Panc1 (cell line): ENCODE measurements at regions not wholly inside any gene's neighbourhood (a gene's known extent, or its start where the extent isn't known, plus 50 kb on each side); places are given as distances from the start of the nearest gene placed in this dataset.

Source experiments
- ATAC-seq: fragments of 200-7000 bp; cut with Tn5 transposase; 2 replicates; pipeline ENCODE4 v1.9.1; 2020; ENCODE audit warnings: mild to moderate bottlenecking, moderate library complexity
- BruUV-seq: library from RNA; stranded (reverse); fragments of 400-500 nt; replicated peaks from 2 replicates; lab custom pipeline; 2021; lab: Mats Ljungman, UMichigan
- CTCF ChIA-PET: fragments of 300-600 bp; sonication (Branson Sonifier 250); formaldehyde crosslinking; loops from one replicate; lab custom pipeline; 2022; ENCODE audit warnings: antibody characterized with exemption; lab: Charles Lee
- POLR2A ChIA-PET: fragments of 300-600 bp; sonication (Branson Sonifier 250); formaldehyde crosslinking; loops from one replicate; lab custom pipeline; 2022; ENCODE audit warnings: antibody characterized with exemption; lab: Charles Lee
- DNase-seq: peaks from one replicate; pipeline ENCODE4 v3.0.0-alpha.2; 2010; ENCODE audit warnings: low read depth, low spot score
- H3K27ac ChIP-seq: 2 replicates; pipeline ENCODE4 v1.5.1; 2011; ENCODE audit warnings: mild to moderate bottlenecking, low read length, inconsistent platforms
- H3K27me3 ChIP-seq: fragments of 200-500 bp; sonication (Bioruptor generic); 2 replicates; pipeline ENCODE4 v1.6.0; 2014; ENCODE audit warnings: low read length, inconsistent platforms; ENCODE audit not compliant: control insufficient read depth, insufficient read depth
- H3K36me3 ChIP-seq: fragments of 200-500 bp; sonication (Bioruptor generic); 2 replicates; pipeline ENCODE4 v1.5.1; 2014; ENCODE audit warnings: inconsistent platforms, mild to moderate bottlenecking, low read length, moderate library complexity; ENCODE audit not compliant: control insufficient read depth, insufficient read depth
- H3K4me1 ChIP-seq: 2 replicates; pipeline ENCODE4 v1.5.1; 2011; ENCODE audit warnings: inconsistent platforms, mild to moderate bottlenecking, low read length, moderate library complexity; ENCODE audit not compliant: control insufficient read depth, insufficient read depth
- H3K4me3 ChIP-seq, 2 experiments: 2 replicates each; pipeline ENCODE4 v1.5.1; 2011 to 2012; ENCODE audit warnings: low read depth in 2 of 2, low read length in 2 of 2, mild to moderate bottlenecking in 2 of 2, inconsistent platforms in 1 of 2, moderate library complexity in 1 of 2
- H3K9me3 ChIP-seq: fragments of 200-500 bp; sonication (Bioruptor generic); 2 replicates; pipeline ENCODE4 v1.5.1; 2014; ENCODE audit warnings: low read depth, mild to moderate bottlenecking, inconsistent platforms, low read length, moderate library complexity; ENCODE audit not compliant: control insufficient read depth, insufficient read depth
- CTCF ChIP-seq: fragments of 450-650 bp; IDR thresholded peaks from 2 replicates; pipeline ENCODE4 v1.5.1; 2017; ENCODE audit warnings: mild to moderate bottlenecking
- POLR2AphosphoS5 ChIP-seq: IDR thresholded peaks from 2 replicates; pipeline ENCODE4 v1.6.1; 2012; ENCODE audit warnings: mild to moderate bottlenecking, low read depth, low read length, moderate library complexity
- REST ChIP-seq, 2 experiments: IDR thresholded peaks; 2 replicates each; pipeline ENCODE4 v1.6.1; 2011 to 2012; ENCODE audit warnings: low read depth in 2 of 2, control low read depth in 1 of 2, low read length in 1 of 2, mild to moderate bottlenecking in 1 of 2, moderate library complexity in 1 of 2; ENCODE audit not compliant: insufficient read depth in 1 of 2
- SIN3A ChIP-seq: IDR thresholded peaks from 2 replicates; pipeline ENCODE4 v1.6.1; 2012; ENCODE audit warnings: low read depth, mild to moderate bottlenecking, low read length, moderate library complexity, borderline replicate concordance; ENCODE audit not compliant: insufficient read depth
- TCF7L2 ChIP-seq: IDR thresholded peaks from 2 replicates; pipeline ENCODE4 v1.6.1; 2011; ENCODE audit warnings: mild to moderate bottlenecking, low read depth, low read length, inconsistent platforms
- in situ Hi-C: cut with HindIII; loops from 2 replicates; pipeline ENCODE4 v1.10.0; 2016; ENCODE audit warnings: low sequenced_read_pairs, low pct_unique_long_range_greater_than_20kb
- intact Hi-C: fragments of 100-400 bp; cut with micrococcal nuclease; formaldehyde crosslinking; loops from one replicate; pipeline ENCODE4 v1.10.0; 2022; ENCODE audit not compliant: unreplicated experiment

DNA sequence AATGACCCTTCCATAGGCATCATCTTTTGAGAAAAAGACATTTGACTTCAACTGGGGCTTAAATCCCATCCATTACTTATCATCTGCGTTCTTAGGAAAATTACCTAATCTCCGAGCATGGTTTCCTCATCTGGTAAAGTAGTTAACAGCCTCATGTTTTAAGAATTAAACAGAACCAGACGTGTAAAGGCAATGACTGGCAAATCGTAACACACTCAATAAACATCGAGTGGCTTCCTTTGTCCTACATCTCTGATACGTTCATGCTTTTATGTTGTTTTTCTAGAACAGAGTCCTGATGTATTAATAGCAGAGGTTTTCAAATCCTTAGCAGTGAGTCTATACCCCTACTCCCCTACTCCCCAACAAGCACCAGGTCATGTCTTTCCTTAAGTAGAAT is 189.7 kb upstream of the RGS6 start:
- intact Hi-C loops (no loop called here), in situ Hi-C loops (no loop called here)
- ChIA-PET POLR2A (no interaction called here), CTCF (no interaction called here)
- H3K4me3 ChIP-seq, result no peak overlapping the region
- no peaks in the 10 kb centered on the region for H3K27me3 ChIP-seq
- H3K36me3 ChIP-seq, result no peaks in the 10 kb centered on the region
- H3K4me1 ChIP-seq, result no peaks in the 10 kb centered on the region
- no peak overlapping the region for H3K27ac ChIP-seq
- peaks cover under 1% of the 10 kb centered on the region; the same call in 1 of the 2 replicates for H3K9me3 ChIP-seq
- ATAC-seq (no peak), DNase-seq (no peak)
- no peak for TF ChIP-seq REST (IDR thresholded peaks at IDR 0.05; ENCODE audit: insufficient read depth in 1 of 2, low read depth in 2 of 2, low read length in 1 of 2)
- no peak for TF ChIP-seq TCF7L2
- TF ChIP-seq POLR2AphosphoS5, result no peak
- TF ChIP-seq CTCF, result no peak
- no peak for TF ChIP-seq SIN3A
- no TSS peak for BruUV-seq

GRCh38 chr14:71745072-71745471 is 187.2 kb upstream of the RGS6 start:
- DNase-seq (no peak), ATAC-seq (no peak)
- Histone ChIP-seq H3K4me1 (no peaks in the 10 kb centered on the region), H3K4me3 (no peak overlapping the region), H3K27me3 (no peaks in the 10 kb centered on the region), H3K9me3 (peaks cover 7% of the 10 kb centered on the region; the same call in 1 of the 2 replicates), H3K27ac (no peak overlapping the region), H3K36me3 (no peaks in the 10 kb centered on the region)
- POLR2A ChIA-PET, result no interaction called here
- intact Hi-C loops, result no loop called here
- BruUV-seq, result no TSS peak
- TF ChIP-seq SIN3A, result no peak
- TF ChIP-seq TCF7L2, result no peak
- no peak for TF ChIP-seq REST (IDR thresholded peaks at IDR 0.05; ENCODE audit: insufficient read depth in 1 of 2, low read depth in 2 of 2, low read length in 1 of 2)
- no peak for TF ChIP-seq POLR2AphosphoS5
- TF ChIP-seq CTCF, result no peak
- CTCF ChIA-PET, result no interaction called here
- in situ Hi-C loops, result no loop called here
